ENCODE measurements at regions not wholly inside any gene's neighbourhood (a gene's known extent, or its start where the extent isn't known, plus 50 kb on each side); places are given as distances from the start of the nearest gene placed in this dataset.

DNA sequence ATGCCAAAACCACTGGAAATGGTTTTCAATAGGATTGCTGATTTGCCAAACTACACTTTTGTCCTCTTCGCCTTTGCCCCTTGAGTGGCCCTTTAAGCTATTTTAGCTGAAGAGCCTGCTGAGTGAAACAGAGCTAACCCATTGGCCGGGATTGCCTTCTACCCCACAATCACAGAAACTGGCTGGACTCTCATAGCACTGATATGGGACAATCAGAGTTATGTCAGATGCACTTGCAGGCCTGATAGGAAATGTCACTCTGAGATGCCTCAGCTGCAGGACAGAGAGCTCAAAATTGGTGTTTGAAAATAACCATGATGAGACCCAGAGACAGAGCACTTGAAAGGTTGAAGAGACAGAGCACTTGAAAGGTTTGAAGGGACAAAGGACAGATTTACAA lies 354.4 kb downstream of the BRINP2 start:
- TF ChIP-seq, protein P1, sequence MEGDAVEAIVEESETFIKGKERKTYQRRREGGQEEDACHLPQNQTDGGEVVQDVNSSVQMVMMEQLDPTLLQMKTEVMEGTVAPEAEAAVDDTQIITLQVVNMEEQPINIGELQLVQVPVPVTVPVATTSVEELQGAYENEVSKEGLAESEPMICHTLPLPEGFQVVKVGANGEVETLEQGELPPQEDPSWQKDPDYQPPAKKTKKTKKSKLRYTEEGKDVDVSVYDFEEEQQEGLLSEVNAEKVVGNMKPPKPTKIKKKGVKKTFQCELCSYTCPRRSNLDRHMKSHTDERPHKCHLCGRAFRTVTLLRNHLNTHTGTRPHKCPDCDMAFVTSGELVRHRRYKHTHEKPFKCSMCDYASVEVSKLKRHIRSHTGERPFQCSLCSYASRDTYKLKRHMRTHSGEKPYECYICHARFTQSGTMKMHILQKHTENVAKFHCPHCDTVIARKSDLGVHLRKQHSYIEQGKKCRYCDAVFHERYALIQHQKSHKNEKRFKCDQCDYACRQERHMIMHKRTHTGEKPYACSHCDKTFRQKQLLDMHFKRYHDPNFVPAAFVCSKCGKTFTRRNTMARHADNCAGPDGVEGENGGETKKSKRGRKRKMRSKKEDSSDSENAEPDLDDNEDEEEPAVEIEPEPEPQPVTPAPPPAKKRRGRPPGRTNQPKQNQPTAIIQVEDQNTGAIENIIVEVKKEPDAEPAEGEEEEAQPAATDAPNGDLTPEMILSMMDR (IDR thresholded peaks at IDR 0.05; ENCODE audit: insufficient read depth, low read length, poor library complexity, severe bottlenecking): no peak
- H3K36me3 ChIP-seq (ENCODE audit: control insufficient read depth, insufficient read depth, low read length): no peaks in the 10 kb centered on the region
- no peaks in the 10 kb centered on the region for H3K27me3 ChIP-seq (ENCODE audit: control insufficient read depth, insufficient read depth, low read length)
- no peak overlapping the region for H3K4me3 ChIP-seq (ENCODE audit: low read depth, low read length)
- DNase-seq (ENCODE audit: low read depth): no peak

DNA sequence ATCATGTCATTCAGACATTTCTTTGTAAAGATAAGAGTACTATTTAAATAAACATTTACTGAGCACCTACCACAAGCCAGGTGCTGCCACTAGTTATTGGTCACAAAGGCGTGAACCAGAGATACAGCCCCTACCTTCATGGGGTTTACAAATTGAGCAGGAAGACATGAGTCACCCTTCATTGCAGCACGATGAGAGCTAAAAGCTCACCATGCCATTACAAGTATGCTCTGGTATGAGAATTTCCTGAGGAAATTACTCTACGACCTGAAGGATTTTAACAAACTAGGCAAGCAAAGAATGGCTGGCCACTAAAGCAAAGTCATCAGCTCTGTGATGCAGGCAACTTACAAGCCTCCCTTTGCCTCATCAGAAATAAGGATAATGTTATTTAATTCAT lies 346.8 kb downstream of the BRINP2 start:
- Histone ChIP-seq H3K27me3 (ENCODE audit: control insufficient read depth, insufficient read depth, low read length) (no peaks in the 10 kb centered on the region), H3K4me3 (ENCODE audit: low read depth, low read length) (no peak overlapping the region), H3K36me3 (ENCODE audit: control insufficient read depth, insufficient read depth, low read length) (no peaks in the 10 kb centered on the region)
- DNase-seq (ENCODE audit: low read depth): peak; percentile 43
- TF ChIP-seq, protein P1 (IDR thresholded peaks at IDR 0.05; ENCODE audit: insufficient read depth, low read length, poor library complexity, severe bottlenecking): no peak

DNA sequence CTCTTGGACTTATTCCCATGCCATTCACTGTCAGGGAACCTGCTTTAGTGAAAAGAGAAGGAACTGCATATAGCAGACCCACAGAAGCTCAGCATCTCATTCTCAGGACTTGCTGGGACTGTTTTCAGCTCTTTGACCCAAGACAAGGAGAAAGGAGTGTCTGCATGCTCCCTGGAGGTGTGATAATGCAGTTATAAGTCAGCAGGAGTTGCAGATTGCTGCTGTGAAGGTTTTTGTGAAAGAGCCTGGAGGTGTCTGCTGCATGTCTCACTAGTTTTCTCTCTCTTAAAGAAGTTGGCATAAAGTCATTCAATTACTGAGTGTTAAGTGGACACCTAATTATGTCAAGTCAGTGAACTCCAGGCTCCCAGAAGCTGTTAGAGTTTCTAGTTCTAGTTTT lies 343.4 kb downstream of the BRINP2 start:
- H3K36me3 ChIP-seq (ENCODE audit: control insufficient read depth, insufficient read depth, low read length): no peaks in the 10 kb centered on the region
- no peaks in the 10 kb centered on the region for H3K27me3 ChIP-seq (ENCODE audit: control insufficient read depth, insufficient read depth, low read length)
- H3K4me3 ChIP-seq (ENCODE audit: low read depth, low read length): no peak overlapping the region
- TF ChIP-seq, protein P1 (IDR thresholded peaks at IDR 0.05; ENCODE audit: insufficient read depth, low read length, poor library complexity, severe bottlenecking): no peak
- no peak for DNase-seq (ENCODE audit: low read depth)

DNA sequence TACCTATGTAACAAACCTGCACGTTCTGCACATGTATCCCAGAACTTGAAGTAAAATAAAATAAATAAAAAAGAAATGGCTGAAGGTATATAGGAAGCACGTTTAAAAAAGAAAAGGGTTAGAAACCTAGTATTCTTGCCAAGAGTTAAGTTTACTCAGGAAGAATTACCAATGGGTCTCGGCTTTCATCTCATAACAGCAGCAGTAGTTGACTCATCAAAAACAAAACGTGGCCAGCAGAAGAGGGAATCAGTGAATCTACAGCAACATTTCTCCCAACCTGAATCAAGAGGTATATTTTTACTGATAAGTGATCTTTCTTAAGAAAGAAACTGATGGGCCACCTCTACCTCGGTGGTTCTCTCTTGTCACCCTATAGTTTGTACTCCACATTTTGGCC lies 340.3 kb downstream of the BRINP2 start:
- Histone ChIP-seq H3K4me3 (ENCODE audit: low read depth, low read length) (no peak overlapping the region), H3K27me3 (ENCODE audit: control insufficient read depth, insufficient read depth, low read length) (no peaks in the 10 kb centered on the region), H3K36me3 (ENCODE audit: control insufficient read depth, insufficient read depth, low read length) (no peaks in the 10 kb centered on the region)
- TF ChIP-seq, protein P1 (IDR thresholded peaks at IDR 0.05; ENCODE audit: insufficient read depth, low read length, poor library complexity, severe bottlenecking): no peak
- DNase-seq (ENCODE audit: low read depth): no peak

DNA sequence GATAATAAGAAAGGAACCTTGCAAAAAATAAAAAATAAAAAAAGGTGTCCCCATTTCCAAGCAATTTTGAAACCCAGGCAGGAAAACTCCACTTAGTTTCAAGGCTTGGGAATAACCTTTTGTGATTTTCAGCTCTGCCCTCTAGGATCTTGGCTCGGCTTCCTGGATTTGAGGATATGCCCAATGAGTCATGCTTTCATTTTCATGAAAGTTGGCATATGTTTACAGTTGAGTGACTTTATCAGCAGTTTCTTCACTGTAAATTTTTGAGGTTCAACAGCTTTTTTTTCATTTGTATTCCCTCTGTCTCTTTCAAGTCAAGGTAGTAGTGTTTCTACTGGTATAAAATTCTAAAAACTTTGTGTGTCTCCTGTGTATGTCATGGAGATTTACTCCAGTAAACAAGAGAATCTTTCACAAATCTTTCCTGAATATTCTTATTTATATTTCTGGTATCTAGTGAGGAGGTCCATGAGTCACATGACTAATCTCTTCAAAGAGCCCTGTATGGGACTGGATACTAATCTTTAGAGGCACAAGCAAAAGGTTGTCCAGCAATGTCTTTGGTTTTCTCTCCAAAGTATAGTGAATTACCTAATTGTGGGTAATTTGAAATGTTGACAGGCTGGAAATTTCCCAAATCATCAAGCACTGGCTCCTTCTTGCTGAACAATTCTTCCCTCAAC lies 335.3 kb downstream of the BRINP2 start:
- no peak for DNase-seq (ENCODE audit: low read depth)
- TF ChIP-seq, protein P1 (IDR thresholded peaks at IDR 0.05; ENCODE audit: insufficient read depth, low read length, poor library complexity, severe bottlenecking): no peak

DNA sequence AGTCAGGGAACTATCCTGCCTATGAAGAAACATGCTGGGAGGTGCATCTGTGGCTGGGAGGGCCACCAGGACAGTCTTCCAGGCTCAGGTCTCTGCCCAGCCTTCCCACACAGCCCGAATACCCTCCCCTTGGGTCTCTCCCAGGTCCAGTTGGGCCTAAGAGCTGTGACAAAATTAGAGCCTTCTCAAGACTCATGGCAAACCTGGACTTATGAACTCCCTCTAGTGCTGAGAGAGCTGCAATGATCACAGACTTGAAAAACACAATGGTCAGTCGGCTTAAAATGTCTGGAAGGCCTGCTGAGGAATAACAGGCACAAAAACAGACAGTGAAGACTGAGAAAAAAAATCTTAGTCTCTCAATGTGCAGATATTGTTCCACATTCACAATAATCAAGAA lies 325.1 kb downstream of the BRINP2 start:
- no peaks in the 10 kb centered on the region for H3K36me3 ChIP-seq (ENCODE audit: control insufficient read depth, insufficient read depth, low read length)
- DNase-seq (ENCODE audit: low read depth): no peak
- TF ChIP-seq, protein P1 (IDR thresholded peaks at IDR 0.05; ENCODE audit: insufficient read depth, low read length, poor library complexity, severe bottlenecking): no peak
- H3K4me3 ChIP-seq (ENCODE audit: low read depth, low read length): no peak overlapping the region
- no peaks in the 10 kb centered on the region for H3K27me3 ChIP-seq (ENCODE audit: control insufficient read depth, insufficient read depth, low read length)

More for the DNA sequence above, 335.3 kb downstream of the BRINP2 start:
- Histone ChIP-seq H3K36me3 (ENCODE audit: control insufficient read depth, insufficient read depth, low read length) (no peaks in the 10 kb centered on the region), H3K27me3 (ENCODE audit: control insufficient read depth, insufficient read depth, low read length) (no peaks in the 10 kb centered on the region), H3K4me3 (ENCODE audit: low read depth, low read length) (no peak overlapping the region)

All from kidney epithelial cell (primary cell).